OCI-LY3 (cell line): ENCODE measurements at regions not wholly inside any gene's neighbourhood (a gene's known extent, or its start where the extent isn't known, plus 50 kb on each side); places are given as distances from the start of the nearest gene placed in this dataset.

Experiments used
- H2AFZ ChIP-seq: fragments of 200-600, 300-600 bp; shearing (Covaris generic); 2 replicates; pipeline ENCODE4 v1.6.0; 2014; ENCODE audit warnings: antibody characterized with exemption, low read depth, low read length
- H3K27ac ChIP-seq: fragments of 200-600, 300-600 bp; sonication (generic); 2 replicates; pipeline ENCODE4 v1.5.1; 2014; ENCODE audit warnings: mild to moderate bottlenecking, low read length, moderate library complexity, mixed read lengths
- H3K27me3 ChIP-seq: fragments of 200-600, 300-600 bp; sonication (generic); 2 replicates; pipeline ENCODE4 v1.6.1; 2014; ENCODE audit warnings: low read depth, low read length, mixed read lengths
- H3K36me3 ChIP-seq: fragments of 200-600, 300-600 bp; sonication (generic); replicated peaks from 2 replicates; pipeline ENCODE3; 2014; ENCODE audit warnings: low read depth, low read length, mixed read lengths
- H3K4me1 ChIP-seq: fragments of 300-600, 200-600 bp; sonication (generic); 2 replicates; pipeline ENCODE4 v1.6.1; 2014; ENCODE audit warnings: low read length, mixed read lengths
- H3K4me2 ChIP-seq: fragments of 200-600, 300-600 bp; sonication (generic); 2 replicates; pipeline ENCODE4 v1.6.1; 2014; ENCODE audit warnings: low read length, mixed read lengths
- H3K4me3 ChIP-seq: fragments of 300-600, 200-600 bp; sonication (generic); 2 replicates; pipeline ENCODE4 v1.5.1; 2014; ENCODE audit warnings: antibody characterized with exemption, mild to moderate bottlenecking, low read length, moderate library complexity
- H3K79me2 ChIP-seq: fragments of 300-600, 200-600 bp; shearing (Covaris generic); 2 replicates; pipeline ENCODE4 v1.6.1; 2014; ENCODE audit warnings: mild to moderate bottlenecking, low read length, mixed read lengths
- H3K9ac ChIP-seq: fragments of 300-600, 200-600 bp; shearing (Covaris generic); 2 replicates; pipeline ENCODE4 v1.6.0; 2014; ENCODE audit warnings: mild to moderate bottlenecking, low read length, moderate library complexity
- H3K9me3 ChIP-seq: fragments of 200-600, 300-600 bp; shearing (Covaris generic); 2 replicates; pipeline ENCODE4 v1.6.1; 2014; ENCODE audit warnings: low read length, mixed read lengths; ENCODE audit not compliant: insufficient read depth
- H4K20me1 ChIP-seq: fragments of 200-600, 300-600 bp; sonication (generic); 2 replicates; pipeline ENCODE4 v1.6.1; 2016; ENCODE audit warnings: low read length, mixed read lengths; ENCODE audit not compliant: insufficient read depth
- CTCF ChIP-seq: fragments of 200-600, 300-600 bp; sonication (generic); IDR thresholded peaks from 2 replicates; pipeline ENCODE4 v1.5.1; 2014; ENCODE audit warnings: antibody characterized with exemption, low read length, low read depth
- EZH2phosphoT487 ChIP-seq: fragments of 200-600 bp; shearing (Covaris generic); IDR thresholded peaks from 2 replicates; pipeline ENCODE4 v1.6.1; 2018; ENCODE audit warnings: antibody characterized with exemption, mixed run types, low read depth

GRCh38 chr2:65782996-65783650 lies 350.7 kb upstream of the SPRED2 start:
- no peak overlapping the region for H3K4me2 ChIP-seq
- no peaks in the 10 kb centered on the region for H3K36me3 ChIP-seq
- peaks cover 22% of the 10 kb centered on the region for H3K27me3 ChIP-seq
- no peak overlapping the region for H2AFZ ChIP-seq
- no peak overlapping the region for H3K9ac ChIP-seq
- H4K20me1 ChIP-seq = no peaks in the 10 kb centered on the region
- no peaks in the 10 kb centered on the region for H3K79me2 ChIP-seq
- TF ChIP-seq CTCF = no peak
- no peak for TF ChIP-seq EZH2phosphoT487
- H3K4me1 ChIP-seq = no peaks in the 10 kb centered on the region
- H3K9me3 ChIP-seq = no peaks in the 10 kb centered on the region
- no peak overlapping the region for H3K27ac ChIP-seq
- H3K4me3 ChIP-seq = no peak overlapping the region

DNA sequence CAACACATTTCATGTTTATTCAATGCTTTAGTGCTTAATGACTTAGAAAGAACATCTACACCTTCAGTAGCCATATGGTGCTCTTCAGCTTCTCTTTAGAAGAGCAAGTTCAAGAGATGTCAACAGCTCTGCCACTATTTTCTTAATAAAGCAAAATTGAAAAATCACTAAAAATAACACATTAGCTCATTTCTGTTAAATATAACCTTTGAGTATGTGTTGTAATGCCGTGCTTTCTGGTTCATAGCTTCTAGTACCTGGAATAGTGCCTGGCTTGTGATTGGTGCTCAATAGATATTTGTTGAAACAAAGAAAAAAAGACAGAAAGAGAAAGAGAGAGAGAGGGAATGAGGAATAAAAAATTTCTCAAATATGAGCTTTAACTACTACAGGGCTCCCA lies 349.8 kb upstream of the SPRED2 start:
- Histone ChIP-seq H3K4me1 (no peaks in the 10 kb centered on the region), H3K27ac (no peak overlapping the region), H4K20me1 (no peaks in the 10 kb centered on the region), H2AFZ (no peak overlapping the region), H3K9me3 (no peaks in the 10 kb centered on the region), H3K4me2 (no peak overlapping the region), H3K9ac (no peak overlapping the region), H3K36me3 (no peaks in the 10 kb centered on the region), H3K79me2 (no peaks in the 10 kb centered on the region), H3K27me3 (peaks cover 15% of the 10 kb centered on the region), H3K4me3 (no peak overlapping the region)
- TF ChIP-seq EZH2phosphoT487 (no peak), CTCF (no peak)

DNA sequence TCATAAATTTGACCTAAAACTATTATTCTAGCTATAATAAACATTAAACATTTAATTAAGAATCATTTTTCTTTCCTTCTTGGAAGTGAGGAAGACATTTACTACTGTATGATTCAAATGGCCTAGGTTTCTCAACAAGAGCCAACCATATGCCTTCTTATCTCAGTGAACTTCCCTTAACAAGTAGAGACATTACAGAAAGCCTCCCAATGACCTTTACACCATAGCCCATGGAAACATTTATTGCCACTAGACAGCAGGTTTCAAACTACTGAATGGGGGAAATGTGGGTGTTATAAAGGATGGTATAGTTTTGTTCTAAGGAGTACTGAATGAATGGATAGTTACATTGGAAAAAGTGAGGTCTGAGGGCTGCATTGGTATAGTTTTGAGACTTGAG lies 349.4 kb upstream of the SPRED2 start:
- Histone ChIP-seq H3K9me3 (no peaks in the 10 kb centered on the region), H3K27me3 (peaks cover 12% of the 10 kb centered on the region), H3K79me2 (no peaks in the 10 kb centered on the region), H3K4me1 (no peaks in the 10 kb centered on the region), H3K4me3 (no peak overlapping the region), H3K36me3 (no peaks in the 10 kb centered on the region), H3K27ac (no peak overlapping the region), H3K4me2 (no peak overlapping the region), H2AFZ (no peak overlapping the region), H4K20me1 (no peaks in the 10 kb centered on the region), H3K9ac (no peak overlapping the region)
- TF ChIP-seq CTCF (no peak), EZH2phosphoT487 (no peak)

- Histone ChIP-seq H3K9ac (no peak overlapping the region), H3K9me3 (no peaks in the 10 kb centered on the region), H3K27me3 (peaks cover 8% of the 10 kb centered on the region), H3K4me3 (no peak overlapping the region), H4K20me1 (no peaks in the 10 kb centered on the region), H3K4me2 (no peak overlapping the region), H3K4me1 (no peaks in the 10 kb centered on the region; the same call in 1 of the 2 replicates), H2AFZ (no peak overlapping the region), H3K27ac (no peak overlapping the region), H3K79me2 (no peaks in the 10 kb centered on the region), H3K36me3 (no peaks in the 10 kb centered on the region)
- no peak for TF ChIP-seq CTCF
- no peak for TF ChIP-seq EZH2phosphoT487
These were observed 346.6 kb upstream of the SPRED2 start for GRCh38 chr2:65779021-65779420.
